OCI-LY7 (cell line): ENCODE measurements at regions not wholly inside any gene's neighbourhood (a gene's known extent, or its start where the extent isn't known, plus 50 kb on each side); places are given as distances from the start of the nearest gene placed in this dataset.

Experiments
- BruUV-seq: library from RNA; stranded (reverse); fragments of 400-500 nt; replicated peaks from 2 replicates; lab custom pipeline; 2021; lab: Mats Ljungman, UMichigan
- CTCF ChIA-PET: fragments of 300-600 bp; sonication (Branson Sonifier 250); formaldehyde crosslinking; loops from one replicate; lab custom pipeline; 2022; ENCODE audit warnings: antibody characterized with exemption; ENCODE audit not compliant: unreplicated experiment; lab: Charles Lee
- POLR2A ChIA-PET: fragments of 300-600 bp; sonication (Branson Sonifier 250); formaldehyde crosslinking; loops from one replicate; lab custom pipeline; 2022; ENCODE audit warnings: antibody characterized with exemption; lab: Charles Lee
- DNase-seq: peaks from one replicate; pipeline ENCODE4 v3.0.0-alpha.2; 2015; ENCODE audit warnings: low spot score
- H2AFZ ChIP-seq: fragments of 200-600 bp; sonication (generic), shearing (Covaris generic); 2 replicates; pipeline ENCODE4 v1.6.1; 2014; ENCODE audit warnings: mild to moderate bottlenecking, antibody characterized with exemption, low read length, moderate library complexity
- H3K27ac ChIP-seq: fragments of 200-600 bp; sonication (generic); 2 replicates; pipeline ENCODE4 v1.5.1; 2014; ENCODE audit warnings: mixed run types, low read depth, mild to moderate bottlenecking, moderate library complexity, low read length, inconsistent platforms; ENCODE audit not compliant: poor library complexity, severe bottlenecking
- H3K36me3 ChIP-seq: fragments of 200-600 bp; sonication (generic); 2 replicates; pipeline ENCODE4 v1.6.1; 2014; ENCODE audit warnings: mild to moderate bottlenecking, antibody characterized with exemption, low read length, moderate library complexity, mixed read lengths; ENCODE audit not compliant: insufficient read depth
- H3K4me1 ChIP-seq: fragments of 200-600 bp; sonication (generic); 2 replicates; pipeline ENCODE4 v1.5.1; 2014; ENCODE audit warnings: mild to moderate bottlenecking, low read length; ENCODE audit not compliant: insufficient read depth, poor library complexity, severe bottlenecking
- H3K4me2 ChIP-seq: fragments of 200-600 bp; sonication (generic); 2 replicates; pipeline ENCODE4 v1.6.1; 2014; ENCODE audit warnings: mild to moderate bottlenecking, low read length
- H3K4me3 ChIP-seq: fragments of 200-600 bp; sonication (generic); 2 replicates; pipeline ENCODE4 v1.5.1; 2014; ENCODE audit warnings: mild to moderate bottlenecking, low read depth, low read length; ENCODE audit not compliant: poor library complexity, severe bottlenecking
- H3K79me2 ChIP-seq: fragments of 200-600 bp; sonication (generic); 2 replicates; pipeline ENCODE4 v1.6.1; 2016; ENCODE audit warnings: low read depth, mild to moderate bottlenecking, low read length, moderate library complexity, mixed read lengths; ENCODE audit not compliant: insufficient read depth
- H3K9me2 ChIP-seq: fragments of 200-600 bp; sonication (generic); 2 replicates; pipeline ENCODE4 v1.6.1; 2016; ENCODE audit warnings: mild to moderate bottlenecking, low read length, mixed read lengths; ENCODE audit not compliant: insufficient read depth
- H3K9me3 ChIP-seq: fragments of 200-600 bp; sonication (generic); 2 replicates; pipeline ENCODE4 v1.6.1; 2014; ENCODE audit warnings: mild to moderate bottlenecking, mixed run types, low read length, mixed read lengths
- H4K20me1 ChIP-seq: fragments of 200-600 bp; sonication (generic); 2 replicates; pipeline ENCODE4 v1.6.1; 2014; ENCODE audit warnings: mild to moderate bottlenecking, antibody characterized with exemption, low read length, moderate library complexity, mixed read lengths; ENCODE audit not compliant: insufficient read depth
- EZH2phosphoT487 ChIP-seq: fragments of 200-600 bp; sonication (generic); IDR thresholded peaks from 2 replicates; pipeline ENCODE4 v1.6.1; 2018; ENCODE audit warnings: low read depth, borderline replicate concordance, mild to moderate bottlenecking, mixed run types, antibody characterized with exemption, low read length, moderate library complexity, mixed read lengths
- intact Hi-C: fragments of 100-400 bp; cut with micrococcal nuclease; formaldehyde crosslinking; loops from one replicate; pipeline ENCODE4 v1.10.0; 2022; ENCODE audit not compliant: unreplicated experiment
- TF ChIP-seq, protein P1 (sequence below): fragments of 200-600 bp; sonication (generic); conservative IDR thresholded peaks from 2 replicates; pipeline ENCODE4 v1.5.1; 2014; ENCODE audit warnings: mild to moderate bottlenecking, antibody characterized with exemption, low read length, moderate library complexity, mixed read lengths

- H2AFZ ChIP-seq = no peak overlapping the region
- ChIA-PET POLR2A (interaction anchor here (0.6 kb wide), 1 partner anchor 31 kb away, joined by 3 read pairs; no protein-coding TSS in a partner anchor), CTCF (no interaction called here)
- H3K9me2 ChIP-seq = no peaks in the 10 kb centered on the region
- DNase-seq = no peak
- BruUV-seq = no TSS peak
- peaks cover 14% of the 10 kb centered on the region for H3K4me1 ChIP-seq
- H3K4me3 ChIP-seq = no peak overlapping the region
- no peak overlapping the region for H3K27ac ChIP-seq
- TF ChIP-seq, protein P1, sequence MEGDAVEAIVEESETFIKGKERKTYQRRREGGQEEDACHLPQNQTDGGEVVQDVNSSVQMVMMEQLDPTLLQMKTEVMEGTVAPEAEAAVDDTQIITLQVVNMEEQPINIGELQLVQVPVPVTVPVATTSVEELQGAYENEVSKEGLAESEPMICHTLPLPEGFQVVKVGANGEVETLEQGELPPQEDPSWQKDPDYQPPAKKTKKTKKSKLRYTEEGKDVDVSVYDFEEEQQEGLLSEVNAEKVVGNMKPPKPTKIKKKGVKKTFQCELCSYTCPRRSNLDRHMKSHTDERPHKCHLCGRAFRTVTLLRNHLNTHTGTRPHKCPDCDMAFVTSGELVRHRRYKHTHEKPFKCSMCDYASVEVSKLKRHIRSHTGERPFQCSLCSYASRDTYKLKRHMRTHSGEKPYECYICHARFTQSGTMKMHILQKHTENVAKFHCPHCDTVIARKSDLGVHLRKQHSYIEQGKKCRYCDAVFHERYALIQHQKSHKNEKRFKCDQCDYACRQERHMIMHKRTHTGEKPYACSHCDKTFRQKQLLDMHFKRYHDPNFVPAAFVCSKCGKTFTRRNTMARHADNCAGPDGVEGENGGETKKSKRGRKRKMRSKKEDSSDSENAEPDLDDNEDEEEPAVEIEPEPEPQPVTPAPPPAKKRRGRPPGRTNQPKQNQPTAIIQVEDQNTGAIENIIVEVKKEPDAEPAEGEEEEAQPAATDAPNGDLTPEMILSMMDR = no peak
- no peak for TF ChIP-seq EZH2phosphoT487
- no peaks in the 10 kb centered on the region for H3K9me3 ChIP-seq
- intact Hi-C loops = no loop called here
- H4K20me1 ChIP-seq = no peaks in the 10 kb centered on the region
- no peak overlapping the region for H3K4me2 ChIP-seq
- H3K79me2 ChIP-seq = no peaks in the 10 kb centered on the region
- no peaks in the 10 kb centered on the region for H3K36me3 ChIP-seq
Observed at GRCh38 chr1:58397187-58397820, 149.2 kb downstream of the OMA1 start.

- Histone ChIP-seq H3K9me2 (no peaks in the 10 kb centered on the region), H3K27ac (no peak overlapping the region), H2AFZ (no peak overlapping the region), H3K79me2 (no peaks in the 10 kb centered on the region), H3K4me2 (no peak overlapping the region), H4K20me1 (no peaks in the 10 kb centered on the region), H3K4me3 (no peak overlapping the region), H3K4me1 (peaks cover 25% of the 10 kb centered on the region), H3K36me3 (no peaks in the 10 kb centered on the region), H3K9me3 (no peaks in the 10 kb centered on the region)
- CTCF ChIA-PET = no interaction called here
- no TSS peak for BruUV-seq
- intact Hi-C loops = no loop called here
- TF ChIP-seq, protein P1 = no peak
- no peak for TF ChIP-seq EZH2phosphoT487
- POLR2A ChIA-PET = no interaction called here
- DNase-seq = no peak
Observed at GRCh38 chr1:58396150-58396549, 150.4 kb downstream of the OMA1 start.

GRCh38 chr1:58395355-58395754, 151.2 kb downstream of the OMA1 start:
- ChIA-PET POLR2A (no interaction called here), CTCF (no interaction called here)
- DNase-seq = no peak
- H3K4me3 ChIP-seq = no peak overlapping the region
- H3K36me3 ChIP-seq = no peaks in the 10 kb centered on the region
- no peaks in the 10 kb centered on the region for H3K9me3 ChIP-seq
- no peak overlapping the region for H3K27ac ChIP-seq
- TF ChIP-seq EZH2phosphoT487 = no peak
- TF ChIP-seq, protein P1 = no peak
- H3K4me1 ChIP-seq = peaks cover 28% of the 10 kb centered on the region
- no TSS peak for BruUV-seq
- no peak overlapping the region for H3K4me2 ChIP-seq
- H4K20me1 ChIP-seq = no peaks in the 10 kb centered on the region
- no peaks in the 10 kb centered on the region for H3K9me2 ChIP-seq
- intact Hi-C loops = no loop called here
- H2AFZ ChIP-seq = no peak overlapping the region
- no peaks in the 10 kb centered on the region for H3K79me2 ChIP-seq
